HepG2 (cell line): ENCODE measurements at regions not wholly inside any gene's neighbourhood (a gene's known extent, or its start where the extent isn't known, plus 50 kb on each side); places are given as distances from the start of the nearest gene placed in this dataset.

Experiments used
- ATF4 ChIP-seq, 2 experiments: fragments of 450-650 bp in 1 of 2; sonication (generic) in 1 of 2; formaldehyde crosslinking; IDR thresholded peaks; 2 replicates each; pipeline versions ENCODE4 v1.5.0 to v1.8.0; 2020 to 2022; ENCODE audit warnings: mild to moderate bottlenecking in 1 of 2, missing genetic modification reagents in 1 of 2
- BCLAF1 ChIP-seq: fragments of 450-650 bp; IDR thresholded peaks from 2 replicates; pipeline ENCODE4 v1.6.1; 2017; ENCODE audit warnings: mild to moderate bottlenecking
- DMAP1 ChIP-seq: IDR thresholded peaks from 2 replicates; pipeline ENCODE4 v1.6.1; 2016
- NFRKB ChIP-seq: fragments of 450-650 bp; IDR thresholded peaks from 2 replicates; pipeline ENCODE4 v1.6.1; 2017
- SMYD3 ChIP-seq: sonication (generic); formaldehyde crosslinking; IDR thresholded peaks from 2 replicates; pipeline ENCODE4 v1.8.1; 2023; ENCODE audit warnings: mild to moderate bottlenecking, missing genetic modification reagents
- TCF7L2 ChIP-seq: IDR thresholded peaks from 2 replicates; pipeline ENCODE4 v1.6.1; 2011; ENCODE audit warnings: mild to moderate bottlenecking, low read depth, low read length, moderate library complexity
- ZNF280D ChIP-seq: sonication (generic); formaldehyde crosslinking; IDR thresholded peaks from 2 replicates; pipeline ENCODE4 v1.5.1; 2020; ENCODE audit warnings: mild to moderate bottlenecking, missing genetic modification reagents

GRCh38 chr3:94544131-94544789, 481.4 kb downstream of the NSUN3 start (continued):
- TF ChIP-seq ATF4 (CRISPR knock-in tag; IDR thresholded peaks at IDR 0.05): no peak
- no peak for TF ChIP-seq SMYD3 (CRISPR knock-in tag)
- no peak for TF ChIP-seq NFRKB
- no peak for TF ChIP-seq BCLAF1
- no peak for TF ChIP-seq ZNF280D (CRISPR knock-in tag)
- no peak for TF ChIP-seq TCF7L2
- no peak for TF ChIP-seq DMAP1
